Adrenal gland (tissue), 5 donors: ENCODE measurements at regions not wholly inside any gene's neighbourhood (a gene's known extent, or its start where the extent isn't known, plus 50 kb on each side); places are given as distances from the start of the nearest gene placed in this dataset.
"Not testable (repeated sequence)": the region's sequence is repeated elsewhere in the genome, so short reads cannot be mapped to it uniquely, and the experiment has no call there.

Experiments used
- POLR2A ChIP-seq, 2 donors: fragments of 450-650 bp; IDR thresholded peaks; one replicate each; pipeline ENCODE4 v1.6.1; 2017; ENCODE audit warnings: antibody characterized with exemption in 2 of 2, mild to moderate bottlenecking in 2 of 2, moderate library complexity in 1 of 2
- TF ChIP-seq, protein P1 (sequence below), 6 experiments: fragments of 450-650 bp in 4 of 6; fragments of 200-600 bp in 2 of 6; sonication (generic) in 1 of 6; IDR thresholded peaks; 1 replicate in 5 of 6; 2 replicates in 1 of 6; pipeline versions ENCODE4 v1.5.1 to v1.8.0; 2016 to 2021; ENCODE audit warnings: antibody characterized with exemption in 6 of 6, mild to moderate bottlenecking in 2 of 6, moderate library complexity in 1 of 6
- donor health status: DM: no; HTN: no; CAD: no.

DNA sequence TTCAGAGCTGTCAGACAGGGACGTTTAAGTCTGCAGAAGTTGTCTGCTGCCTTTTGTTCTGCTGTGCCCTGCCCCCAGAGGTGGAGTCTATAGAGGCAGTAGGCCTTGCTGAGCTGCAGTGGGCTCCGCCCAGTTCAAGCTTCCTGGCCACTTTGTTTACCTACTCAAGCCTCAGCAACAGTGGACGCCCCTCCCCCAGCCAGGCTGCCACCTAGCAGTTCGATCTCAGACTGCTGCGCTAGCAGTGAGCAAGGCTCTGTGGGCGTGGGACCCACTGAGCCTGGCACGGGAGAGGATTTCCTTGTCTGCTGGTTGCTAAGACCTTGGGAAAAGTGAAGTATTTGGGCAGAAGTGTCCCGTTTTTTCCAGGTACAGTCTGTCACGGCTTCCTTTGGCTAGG is 59.6 kb upstream of the SMARCAD1 start:
- TF ChIP-seq, protein P1, sequence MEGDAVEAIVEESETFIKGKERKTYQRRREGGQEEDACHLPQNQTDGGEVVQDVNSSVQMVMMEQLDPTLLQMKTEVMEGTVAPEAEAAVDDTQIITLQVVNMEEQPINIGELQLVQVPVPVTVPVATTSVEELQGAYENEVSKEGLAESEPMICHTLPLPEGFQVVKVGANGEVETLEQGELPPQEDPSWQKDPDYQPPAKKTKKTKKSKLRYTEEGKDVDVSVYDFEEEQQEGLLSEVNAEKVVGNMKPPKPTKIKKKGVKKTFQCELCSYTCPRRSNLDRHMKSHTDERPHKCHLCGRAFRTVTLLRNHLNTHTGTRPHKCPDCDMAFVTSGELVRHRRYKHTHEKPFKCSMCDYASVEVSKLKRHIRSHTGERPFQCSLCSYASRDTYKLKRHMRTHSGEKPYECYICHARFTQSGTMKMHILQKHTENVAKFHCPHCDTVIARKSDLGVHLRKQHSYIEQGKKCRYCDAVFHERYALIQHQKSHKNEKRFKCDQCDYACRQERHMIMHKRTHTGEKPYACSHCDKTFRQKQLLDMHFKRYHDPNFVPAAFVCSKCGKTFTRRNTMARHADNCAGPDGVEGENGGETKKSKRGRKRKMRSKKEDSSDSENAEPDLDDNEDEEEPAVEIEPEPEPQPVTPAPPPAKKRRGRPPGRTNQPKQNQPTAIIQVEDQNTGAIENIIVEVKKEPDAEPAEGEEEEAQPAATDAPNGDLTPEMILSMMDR (IDR thresholded peaks at IDR 0.05), result not testable (repeated sequence)
- TF ChIP-seq POLR2A (IDR thresholded peaks at IDR 0.05), result not testable (repeated sequence)
